GM18505 (cell line): ENCODE measurements at regions not wholly inside any gene's neighbourhood (a gene's known extent, or its start where the extent isn't known, plus 50 kb on each side); places are given as distances from the start of the nearest gene placed in this dataset.
"Not testable (repeated sequence)": the region's sequence is repeated elsewhere in the genome, so short reads cannot be mapped to it uniquely, and the experiment has no call there.

ENCODE experiments used
- ATAC-seq: cut with Tn5 transposase; IDR thresholded peaks from one replicate; pipeline ENCODE4 v1.9.1; 2021; ENCODE audit not compliant: unreplicated experiment
- POLR2A ChIP-seq: IDR thresholded peaks from 4 replicates; pipeline ENCODE4 v1.6.1; 2011; ENCODE audit warnings: borderline replicate concordance; ENCODE audit not compliant: insufficient read depth, insufficient read length; ENCODE audit errors: extremely low read depth

DNA sequence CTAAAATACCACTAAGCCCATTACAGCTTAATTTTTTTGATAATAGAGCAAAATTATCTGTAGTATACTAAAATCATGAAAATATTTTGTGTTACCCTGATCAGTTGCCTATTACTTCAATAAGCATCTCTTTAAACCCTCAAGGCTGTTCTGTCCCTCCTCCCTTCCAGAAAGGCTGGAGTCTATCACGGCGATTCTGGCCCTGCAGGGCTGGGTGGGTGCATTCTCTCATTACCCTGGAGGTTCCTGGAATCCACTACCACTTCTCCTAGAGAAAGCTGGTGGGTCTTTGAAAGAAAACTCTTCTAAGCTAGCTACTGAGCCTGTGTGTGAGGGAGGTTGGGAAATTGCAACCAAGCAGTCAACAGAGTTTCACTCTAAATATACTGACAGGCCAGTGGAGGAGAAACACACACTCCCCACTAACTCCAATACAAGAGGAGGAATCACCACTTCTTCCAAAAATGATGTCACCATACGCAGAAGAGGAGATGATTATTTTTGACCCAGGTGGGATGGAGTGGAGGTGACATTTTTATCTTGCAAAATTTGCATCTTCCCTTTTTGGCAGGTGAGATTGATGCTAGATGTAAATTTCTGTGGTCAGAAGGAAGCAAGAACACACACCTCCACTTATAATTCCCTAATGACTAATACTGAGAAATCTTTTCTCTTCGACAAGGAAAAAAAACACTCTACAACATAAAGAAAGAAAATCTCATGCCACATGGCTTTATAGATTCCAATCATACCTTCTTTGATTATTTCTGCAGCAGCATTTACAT is 182.3 kb upstream of the PHACTR1 start:
- no peak for TF ChIP-seq POLR2A
- ATAC-seq = no peak

DNA sequence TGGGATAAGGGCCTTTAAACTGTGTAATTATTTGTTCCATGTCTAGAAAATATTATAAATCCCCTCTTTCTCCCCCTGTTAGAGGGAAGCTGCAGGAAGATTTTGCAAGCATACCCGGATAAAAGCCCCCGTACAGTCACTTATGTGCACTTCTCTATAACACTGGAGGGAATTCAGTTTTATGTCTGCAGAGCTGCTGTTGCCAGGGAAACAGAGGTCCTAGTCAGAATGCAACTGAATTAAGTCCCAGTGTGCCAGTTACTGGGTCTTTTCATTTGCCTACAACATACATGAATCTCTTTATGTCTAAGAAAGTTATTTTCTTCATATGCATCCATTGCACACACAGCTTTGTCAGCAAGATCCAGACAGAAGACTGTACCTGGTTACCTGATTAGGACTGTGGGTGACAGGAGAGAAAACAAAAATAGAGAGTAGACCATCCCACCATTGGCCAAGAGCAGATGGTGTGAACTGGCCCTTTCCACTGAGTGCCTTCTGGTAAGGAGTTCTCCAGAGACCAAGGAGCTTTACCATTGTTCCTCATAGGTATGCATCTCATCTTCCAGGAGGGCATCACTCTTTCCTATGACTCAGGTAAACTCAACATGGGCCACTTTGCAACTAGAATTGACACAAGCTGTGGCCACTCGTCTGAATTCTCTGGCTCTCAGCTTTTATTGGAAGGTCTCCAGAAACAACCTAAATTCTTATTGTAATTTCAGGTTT is 180.8 kb upstream of the PHACTR1 start:
- no peak for TF ChIP-seq POLR2A
- ATAC-seq = no peak

GRCh38 chr6:12536416-12536815 is 180.2 kb upstream of the PHACTR1 start:
- no peak for ATAC-seq
- TF ChIP-seq POLR2A = no peak

- no peak for TF ChIP-seq POLR2A
- ATAC-seq = no peak
Measured at GRCh38 chr6:12537389-12537788, 179.2 kb upstream of the PHACTR1 start.

- TF ChIP-seq POLR2A = no peak
- ATAC-seq = no peak
Measured at GRCh38 chr6:12538881-12539357, 177.6 kb upstream of the PHACTR1 start.

DNA sequence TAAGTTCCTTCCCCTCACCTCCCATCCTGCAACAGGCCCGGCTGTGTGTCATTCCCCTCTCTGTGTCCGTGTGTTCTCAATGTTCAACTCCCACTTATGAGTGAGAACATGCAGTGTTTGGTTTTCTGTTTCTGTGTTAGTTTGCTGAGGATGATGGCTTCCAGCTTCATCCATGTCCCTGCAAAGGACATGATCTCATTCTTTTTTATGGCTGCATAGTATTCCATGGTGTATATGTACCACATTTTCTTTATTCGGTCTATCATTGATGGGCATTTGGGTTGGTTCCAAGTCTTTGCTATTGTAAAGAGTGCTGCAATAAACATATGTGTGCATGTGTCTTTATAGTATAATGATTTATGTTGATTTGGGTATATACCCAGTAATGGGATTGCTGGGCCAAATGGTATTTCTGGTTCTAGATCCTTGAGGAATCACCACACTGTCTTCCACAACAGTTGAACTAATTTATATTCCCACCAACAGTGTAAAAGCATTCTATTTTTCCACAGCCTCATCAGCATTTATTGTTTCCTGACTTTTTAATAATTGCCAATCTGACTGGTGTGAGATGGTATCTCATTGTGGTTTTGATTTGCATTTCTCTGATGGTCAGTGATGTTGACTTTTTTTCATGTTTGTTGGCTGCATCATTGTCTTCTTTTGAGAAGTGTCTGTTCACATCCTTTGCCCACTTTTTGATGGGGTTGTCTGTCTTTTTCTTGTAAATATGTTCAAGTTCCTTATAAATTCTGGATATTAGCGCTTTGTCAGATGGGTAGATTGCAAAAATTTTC is 174.1 kb upstream of the PHACTR1 start:
- not testable (repeated sequence) for ATAC-seq

- ATAC-seq = no peak
- no peak for TF ChIP-seq POLR2A
Measured at GRCh38 chr6:12543953-12544352, 172.6 kb upstream of the PHACTR1 start.

- no peak for ATAC-seq
- no peak for TF ChIP-seq POLR2A
Measured at GRCh38 chr6:12544821-12545565, 171.6 kb upstream of the PHACTR1 start.

DNA sequence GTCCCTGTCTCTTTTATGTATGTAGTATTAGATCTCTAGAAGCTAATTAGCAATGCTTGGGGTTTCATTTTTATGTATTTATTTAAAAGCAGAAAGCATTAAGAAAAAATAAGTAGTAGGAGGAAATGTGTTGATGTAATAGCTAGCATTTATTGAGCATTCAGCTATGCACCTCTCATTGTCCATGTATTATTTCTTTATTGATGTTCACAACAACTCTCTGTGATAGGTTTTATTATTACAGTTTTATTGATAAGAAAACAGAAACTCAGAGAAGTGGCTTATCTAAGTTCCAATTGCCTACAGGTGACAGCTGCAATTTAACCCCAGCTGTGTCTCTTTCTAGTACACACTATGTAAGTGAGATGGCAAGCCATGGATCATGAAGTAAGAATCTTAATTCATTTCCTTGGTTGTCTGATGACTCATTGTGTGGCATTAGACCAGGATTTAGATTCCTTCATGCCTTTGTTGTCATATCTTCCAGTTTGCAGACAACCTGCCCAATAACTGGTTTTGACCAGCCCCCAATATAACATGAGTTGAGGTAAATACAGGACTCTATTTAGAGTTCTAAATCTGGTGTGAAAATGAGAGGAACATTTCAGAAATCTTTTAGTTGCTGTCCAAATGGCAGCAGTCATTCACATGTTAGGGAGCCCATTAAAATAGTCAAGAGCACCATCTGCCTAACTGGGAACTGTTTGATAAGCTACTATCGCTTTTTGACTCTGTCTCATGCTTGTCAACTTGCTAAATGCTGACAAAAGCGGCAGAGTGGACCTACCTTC is 170.8 kb upstream of the PHACTR1 start:
- no peak for TF ChIP-seq POLR2A
- no peak for ATAC-seq

- ATAC-seq = no peak
- no peak for TF ChIP-seq POLR2A
Measured at GRCh38 chr6:12546410-12547002, 170.1 kb upstream of the PHACTR1 start.

GRCh38 chr6:12548526-12548925 is 168.0 kb upstream of the PHACTR1 start:
- TF ChIP-seq POLR2A = no peak
- ATAC-seq = no peak

DNA sequence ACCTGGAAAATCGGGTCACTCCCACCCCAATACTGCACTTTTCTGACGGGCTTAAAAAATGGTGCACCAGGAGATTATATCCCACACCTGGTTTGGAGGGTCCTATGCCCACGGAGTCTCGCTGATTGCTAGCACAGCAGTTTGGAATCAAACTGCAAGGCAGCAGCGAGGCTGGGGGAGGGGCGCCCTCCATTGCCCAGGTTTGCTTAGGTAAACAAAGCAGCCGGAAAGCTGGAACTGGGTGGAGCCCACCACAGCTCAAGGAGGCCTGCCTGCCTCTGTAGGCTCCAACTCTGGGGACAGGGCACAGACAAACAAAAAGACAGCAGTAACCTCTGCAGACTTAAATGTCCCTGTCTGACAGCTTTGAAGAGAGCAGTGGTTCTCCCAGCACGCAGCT is 167.1 kb upstream of the PHACTR1 start:
- ATAC-seq = not testable (repeated sequence)

DNA sequence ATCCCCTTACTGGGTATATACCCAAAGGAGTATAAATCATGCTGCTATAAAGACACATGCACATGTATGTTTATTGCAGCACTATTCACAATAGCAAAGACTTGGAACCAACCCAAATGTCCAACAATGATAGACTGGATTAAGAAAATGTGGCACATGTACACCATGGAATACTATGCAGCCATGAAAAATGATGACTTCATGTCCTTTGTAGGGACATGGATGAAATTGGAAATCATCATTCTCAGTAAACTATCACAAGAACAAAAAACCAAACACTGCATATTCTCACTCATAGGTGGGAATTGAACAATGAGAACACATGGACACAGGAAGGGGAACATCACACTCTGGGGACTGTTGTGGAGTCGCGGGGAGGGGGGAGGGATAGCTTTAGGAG is 161.7 kb upstream of the PHACTR1 start:
- not testable (repeated sequence) for ATAC-seq

GRCh38 chr6:12555267-12555666 is 161.3 kb upstream of the PHACTR1 start:
- TF ChIP-seq POLR2A = no peak
- ATAC-seq = no peak
